C1 segment of cervical spinal cord (tissue), 14 donors: ENCODE measurements at regions not wholly inside any gene's neighbourhood (a gene's known extent, or its start where the extent isn't known, plus 50 kb on each side); places are given as distances from the start of the nearest gene placed in this dataset.

ENCODE experiments used
- DNase-seq, 14 donors: peaks; one replicate each; lab custom pipeline; 2025; lab: John Stamatoyannopoulos, UW

DNA sequence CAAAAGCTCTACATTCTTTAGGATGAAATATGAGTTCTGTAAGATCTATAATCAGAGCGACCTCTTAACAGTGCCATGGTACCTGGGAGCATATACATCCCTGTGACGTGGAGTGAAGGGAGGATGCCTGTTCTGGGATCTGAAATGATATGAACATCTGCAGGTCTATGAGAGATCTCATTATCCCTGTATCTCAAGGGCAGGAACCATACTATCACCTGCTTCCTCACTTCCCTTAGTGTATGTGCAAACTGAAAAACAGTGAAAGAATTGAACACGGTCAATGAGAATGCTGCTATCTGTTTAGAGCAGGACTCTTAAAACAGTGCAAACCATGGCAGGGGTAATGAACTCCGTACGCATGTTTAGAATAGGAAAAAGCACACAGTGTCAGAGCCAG, 364.0 kb downstream of the LPIN1 start:
- no peak for DNase-seq

GRCh38 chr2:12113412-12113811, 367.0 kb downstream of the LPIN1 start:
- DNase-seq = no peak

- no peak for DNase-seq
These were observed 368.4 kb downstream of the LPIN1 start for GRCh38 chr2:12114816-12115215.

GRCh38 chr2:12116228-12116750, 369.9 kb downstream of the LPIN1 start:
- no peak for DNase-seq

- no peak for DNase-seq
These were observed 373.4 kb downstream of the LPIN1 start for GRCh38 chr2:12119841-12120240.

DNA sequence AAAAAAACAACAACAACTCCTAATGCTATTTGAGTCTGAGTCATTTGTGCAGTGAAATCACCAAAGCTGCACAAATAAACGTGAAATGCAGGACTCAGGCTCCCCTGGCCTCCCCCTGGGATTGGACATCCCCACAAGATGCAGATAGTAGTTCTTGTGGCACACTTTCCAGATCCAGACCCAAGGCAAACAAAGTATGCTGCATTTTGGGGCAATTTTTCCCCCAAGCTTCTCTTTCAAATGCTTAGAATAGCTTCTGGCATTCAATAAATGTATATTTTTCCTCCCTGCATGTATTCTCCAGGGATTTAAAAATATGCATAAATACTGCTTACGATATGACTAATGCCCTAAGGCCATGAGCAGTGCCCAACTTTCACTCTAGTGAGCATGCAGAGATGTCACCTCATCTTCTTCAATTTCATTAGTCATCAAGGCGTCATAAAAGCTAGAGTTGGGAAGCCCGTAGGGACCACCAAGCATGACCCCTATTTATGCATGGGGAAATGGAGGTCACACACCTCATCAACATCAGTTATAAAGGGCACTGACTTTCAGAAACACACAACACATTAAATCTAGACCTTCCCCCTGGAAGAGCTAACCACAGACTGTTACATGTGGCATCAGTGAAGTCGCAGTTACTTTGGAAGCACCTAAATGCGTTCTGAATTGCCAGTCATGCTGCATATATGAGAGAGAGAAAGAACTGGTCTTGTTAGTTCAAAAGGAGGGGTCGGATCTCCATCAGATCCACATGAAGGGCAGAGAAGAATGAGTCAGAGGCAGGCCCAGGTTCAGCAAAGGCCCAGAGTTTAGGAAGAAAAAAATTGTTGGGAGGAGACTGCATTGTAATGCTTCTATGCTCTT, 374.1 kb downstream of the LPIN1 start:
- no peak for DNase-seq

DNA sequence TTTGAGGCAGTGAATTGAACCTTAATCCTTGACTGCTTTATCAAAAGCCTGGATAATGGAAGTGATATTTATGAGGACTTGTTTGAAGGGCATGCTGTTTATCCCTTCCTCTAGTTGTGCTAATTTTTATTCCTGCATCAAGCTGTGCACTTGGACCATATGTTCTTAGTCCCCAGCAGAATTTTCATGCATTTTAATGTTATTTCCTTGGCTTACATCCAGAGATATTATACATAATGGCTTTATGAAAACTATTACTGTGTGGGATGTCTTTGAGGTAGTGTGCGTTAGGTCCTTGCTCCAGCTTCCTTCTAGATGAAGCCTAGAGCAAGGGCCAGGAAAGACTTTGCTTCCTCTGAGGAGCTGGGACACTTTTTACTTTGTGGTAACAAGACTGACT, 378.4 kb downstream of the LPIN1 start:
- DNase-seq = no peak

GRCh38 chr2:12126318-12126717, 379.9 kb downstream of the LPIN1 start:
- DNase-seq = no peak

DNA sequence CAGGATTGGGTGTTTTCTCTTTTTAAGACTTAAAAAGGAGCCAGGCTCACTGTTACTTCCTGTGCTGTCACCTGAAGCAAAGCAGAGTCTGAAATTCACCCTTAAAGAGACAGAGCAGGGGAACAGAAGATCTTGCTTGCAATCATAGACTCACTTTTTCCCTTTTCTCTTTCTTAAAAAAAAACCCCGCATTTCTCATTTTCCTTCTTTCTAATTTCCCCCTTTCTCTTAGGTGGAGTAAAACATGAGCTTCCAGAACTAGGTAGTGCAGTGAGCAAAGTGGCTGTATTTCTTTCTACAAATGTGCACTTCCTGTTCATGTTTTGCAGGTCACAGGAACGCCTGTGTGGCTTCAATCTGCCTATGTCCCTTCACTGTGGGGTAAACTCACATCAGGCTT, 381.2 kb downstream of the LPIN1 start:
- DNase-seq = no peak

DNA sequence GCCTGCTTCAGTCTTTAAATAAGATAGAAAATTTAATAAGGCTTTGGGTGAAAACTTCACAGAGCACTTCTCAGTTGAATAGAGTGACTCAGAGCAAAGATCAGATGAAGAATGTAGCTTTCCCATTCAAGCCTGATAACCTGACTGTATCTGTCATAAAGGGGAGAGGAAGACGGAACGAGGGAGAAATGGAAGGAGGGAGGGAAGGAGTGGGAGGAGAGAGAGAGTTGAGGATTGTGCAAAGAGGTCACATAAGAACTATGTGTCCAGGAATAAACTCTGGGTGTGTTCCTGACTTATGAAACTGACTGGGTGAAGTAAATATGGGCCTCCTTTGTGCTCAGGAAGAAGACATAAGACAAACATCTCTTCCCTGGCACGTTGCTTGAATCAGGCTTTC, 385.5 kb downstream of the LPIN1 start:
- no peak for DNase-seq

DNA sequence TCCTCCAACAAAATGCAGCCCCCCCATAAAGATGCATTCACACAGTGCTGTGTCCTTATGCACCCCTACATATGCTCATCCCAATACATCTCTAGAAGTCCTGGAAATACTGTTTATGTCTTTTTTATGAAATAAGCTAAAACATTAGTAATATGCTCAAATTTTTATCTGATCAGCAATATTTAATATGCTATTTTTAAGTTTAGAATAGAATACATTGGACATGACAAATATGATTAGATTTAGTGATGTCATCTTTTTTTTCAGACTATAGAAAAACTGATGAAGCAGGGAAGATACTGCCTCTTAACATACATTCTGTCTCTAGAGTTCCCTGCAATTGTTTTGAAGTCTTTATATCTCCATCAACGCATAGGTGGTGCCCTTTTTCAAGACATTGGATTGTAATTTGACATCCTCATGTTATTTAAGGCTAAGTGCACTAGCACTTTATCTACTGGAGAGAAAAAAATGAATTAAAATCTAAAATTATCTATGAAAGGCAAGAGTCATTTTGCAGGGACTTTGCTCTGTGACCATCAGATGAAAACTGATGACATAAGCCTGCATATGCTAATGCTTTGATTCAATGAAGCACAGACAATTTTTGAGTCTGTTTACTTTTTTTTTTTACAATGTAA, 395.3 kb downstream of the LPIN1 start:
- no peak for DNase-seq

GRCh38 chr2:12151716-12152115, 405.3 kb downstream of the LPIN1 start:
- no peak for DNase-seq

DNA sequence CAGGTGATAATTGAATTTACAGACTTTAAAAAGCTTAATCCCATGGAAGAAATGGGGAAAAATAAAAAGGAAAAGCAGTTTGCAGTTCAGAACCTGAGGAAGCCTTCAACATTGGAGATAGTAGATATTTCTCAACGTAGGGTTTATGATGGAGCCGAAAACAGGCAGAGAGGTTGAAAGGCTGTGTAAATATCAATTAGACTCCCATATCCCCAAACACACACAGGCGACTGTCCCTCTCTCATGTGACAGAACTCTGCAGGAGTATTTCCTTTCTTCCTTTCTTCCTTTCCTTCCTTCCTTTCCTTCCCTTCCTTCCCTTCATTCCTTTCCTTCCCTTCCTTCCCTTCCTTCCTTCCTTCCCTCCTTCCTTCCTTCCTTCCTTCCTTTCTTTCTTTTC, 406.5 kb downstream of the LPIN1 start:
- DNase-seq = no peak

GRCh38 chr2:12155303-12156051, 409.0 kb downstream of the LPIN1 start:
- DNase-seq = no peak

DNA sequence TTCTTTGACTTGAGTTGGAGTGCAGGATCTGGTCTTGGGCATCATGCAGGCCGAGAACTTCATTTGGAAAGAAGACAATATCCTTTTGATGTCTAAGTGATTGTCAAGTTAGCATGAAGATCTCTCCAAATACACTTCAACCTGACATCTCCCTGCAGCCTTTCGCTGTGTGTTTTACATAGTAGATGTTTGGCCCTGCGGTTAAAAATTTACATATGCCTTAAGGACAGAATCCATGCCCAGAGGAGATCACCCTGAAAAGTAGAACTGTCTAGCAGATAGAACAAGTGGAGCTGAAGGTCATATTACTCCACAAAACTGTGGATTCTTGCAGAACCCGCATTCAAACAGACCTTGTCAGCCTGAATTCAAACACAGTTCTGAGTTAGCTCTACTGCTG, 409.9 kb downstream of the LPIN1 start:
- DNase-seq = no peak

GRCh38 chr2:12161085-12161484, 414.7 kb downstream of the LPIN1 start:
- no peak for DNase-seq

DNA sequence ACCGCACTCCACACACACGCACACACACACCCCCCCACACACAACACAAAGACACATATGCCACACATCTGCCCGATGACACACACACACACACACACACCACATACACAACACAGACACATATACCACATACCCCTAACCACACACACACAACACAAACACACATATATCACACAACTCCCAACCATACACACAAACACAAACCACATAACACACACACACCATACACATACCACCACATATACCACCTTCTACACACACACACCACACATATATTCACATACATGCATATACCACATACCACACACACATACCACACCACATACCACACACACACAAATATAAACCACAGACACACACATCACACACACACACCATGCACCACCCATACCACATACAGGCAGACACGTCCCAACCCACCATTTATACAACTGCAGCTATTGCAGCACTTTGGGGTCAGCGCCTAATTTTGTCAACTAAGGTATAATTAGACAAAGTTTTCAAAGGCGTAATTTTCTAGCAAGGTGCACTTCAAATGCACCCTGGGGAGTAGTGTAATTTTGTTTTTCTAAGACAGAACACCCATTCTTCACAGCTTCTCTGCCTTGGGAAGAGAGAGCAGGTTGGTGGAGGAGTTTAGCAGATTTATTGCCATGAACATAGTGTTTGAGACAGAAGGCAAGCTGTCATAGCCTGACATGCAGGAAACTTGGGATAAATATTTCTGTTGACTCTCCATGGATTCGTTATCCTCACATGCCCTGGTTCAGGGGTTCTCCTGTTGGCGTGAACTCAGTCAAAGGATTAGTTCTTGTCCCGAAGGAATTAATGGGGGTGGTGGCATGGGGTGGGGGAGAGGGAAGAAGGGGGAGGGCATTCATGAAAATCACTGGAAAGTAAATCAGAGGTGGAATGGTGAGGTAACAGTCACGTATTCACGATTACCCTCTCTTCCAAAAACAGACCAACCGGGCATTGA, 416.1 kb downstream of the LPIN1 start:
- no peak for DNase-seq

DNA sequence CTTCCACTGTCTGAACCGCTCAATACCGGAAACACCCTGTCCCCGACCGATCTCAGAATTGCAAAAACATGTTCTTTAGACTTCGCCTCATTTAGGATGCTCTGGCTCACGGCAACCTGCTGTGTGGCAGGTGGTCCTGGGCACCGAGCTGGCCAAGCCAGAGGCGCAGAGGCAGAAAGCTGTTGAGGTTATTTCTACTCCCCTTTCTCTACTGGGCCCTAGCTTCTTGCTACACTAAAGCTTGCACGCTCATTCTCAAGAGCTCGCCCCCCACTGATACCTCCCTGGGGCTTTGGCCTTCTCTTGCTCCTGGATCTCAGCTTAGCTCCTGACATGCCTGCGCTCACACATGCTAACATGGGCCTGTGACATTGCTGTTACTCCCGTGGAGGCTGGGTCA, 417.4 kb downstream of the LPIN1 start:
- DNase-seq = no peak

DNA sequence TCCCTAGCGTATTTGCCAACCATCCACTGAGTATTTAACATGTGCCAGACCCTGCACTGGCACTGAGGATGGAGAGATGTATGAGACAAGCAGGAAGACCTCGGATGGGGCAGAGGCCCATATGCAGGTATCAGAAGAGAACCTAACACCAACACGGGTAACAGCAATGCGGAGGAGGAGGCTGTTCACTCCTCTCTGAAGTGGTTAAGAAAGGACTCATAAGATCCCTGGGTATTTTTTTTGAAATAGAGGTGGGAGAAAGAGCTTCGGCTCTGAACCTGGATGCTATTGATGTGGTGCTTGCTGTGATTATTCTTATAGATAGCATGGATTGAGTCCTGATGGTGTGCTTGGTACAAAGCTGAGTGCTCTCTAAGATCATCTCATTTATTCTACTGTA, 418.3 kb downstream of the LPIN1 start:
- DNase-seq = no peak

- DNase-seq = peak in 10 of 14 donors; percentile 9 to 74 (median 58)
These were observed 421.3 kb downstream of the LPIN1 start for GRCh38 chr2:12167525-12168317.
